Ovary (tissue), 7 donors: ENCODE measurements at regions not wholly inside any gene's neighbourhood (a gene's known extent, or its start where the extent isn't known, plus 50 kb on each side); places are given as distances from the start of the nearest gene placed in this dataset.

Experiments used
- DNase-seq, 5 donors: peaks; one replicate each; pipeline ENCODE4 v3.0.0-alpha.2; 2019 to 2020
- H3K27ac ChIP-seq, 2 donors: fragments of 200-600 bp; one replicate each; pipeline versions ENCODE4 v1.5.1 to v1.8.0; 2019 to 2022
- H3K27me3 ChIP-seq: fragments of 200-600 bp; one replicate; pipeline ENCODE4 v1.8.0; 2022
- H3K36me3 ChIP-seq: fragments of 200-600 bp; sonication (generic); one replicate; pipeline ENCODE4 v1.5.1; 2019
- H3K4me1 ChIP-seq: one replicate; pipeline ENCODE4 v1.8.1; 2013; ENCODE audit warnings: mild to moderate bottlenecking, moderate library complexity; ENCODE audit not compliant: insufficient read depth
- H3K4me3 ChIP-seq: fragments of 200-600 bp; sonication (generic); one replicate; pipeline ENCODE4 v1.5.1; 2017
- H3K9me3 ChIP-seq, 2 donors: fragments of 200-600 bp in 1 of 2; sonication (generic) in 1 of 2; one replicate each; pipeline versions ENCODE4 v1.5.1 to v1.8.1; 2013 to 2019; ENCODE audit warnings: mild to moderate bottlenecking in 1 of 2, moderate library complexity in 1 of 2
- CTCF ChIP-seq, 3 donors: fragments of 450-650 bp in 2 of 3; fragments of 200-600 bp in 1 of 3; IDR thresholded peaks; one replicate each; pipeline versions ENCODE4 v1.5.1 to v1.8.0; 2016 to 2022; ENCODE audit warnings: antibody characterized with exemption in 3 of 3, mild to moderate bottlenecking in 1 of 3
- EP300 ChIP-seq: sonication (generic); formaldehyde crosslinking; IDR thresholded peaks from one replicate; pipeline ENCODE4 v1.6.1; 2017; ENCODE audit warnings: antibody characterized with exemption
- POLR2A ChIP-seq: fragments of 450-650 bp; IDR thresholded peaks from one replicate; pipeline ENCODE4 v1.6.1; 2017; ENCODE audit warnings: antibody characterized with exemption, mild to moderate bottlenecking, moderate library complexity
- WGBS, 3 donors: extraction: QIAGEN DNeasy Blood & Tissue Kit in 1 of 3; methylation state at CpG; one replicate each; pipeline versions ENCODE4 v1.1.5 to v1.1.7; 2013 to 2017; 5-methylcytosine and 5-hydroxymethylcytosine counted together
- intact Hi-C, 4 donors: fragments of 100-400 bp; cut with DNase I; formaldehyde crosslinking; loops; one replicate each; pipeline versions ENCODE4 v1.11.0 to v1.15.1; 2022 to 2023
- donor health status: DM: no; HTN: no; CAD: no; lungs with moderate emphysema.
- donor health status: DM: no; HTN: no; CAD: no.
- donor health status: Bipolar disorder and iron deficiency.
- donor health status: DM: no; HTN: no; CAD: no.
- donor health status: DM: yes; HTN: yes; CAD: no.

GRCh38 chr10:47146572-47146971 is 153.4 kb upstream of the GDF10 start:
- Histone ChIP-seq H3K4me3 (no peak overlapping the region), H3K36me3 (no peaks in the 10 kb centered on the region), H3K27me3 (no peaks in the 10 kb centered on the region), H3K4me1 (no peaks in the 10 kb centered on the region), H3K9me3 (no peaks in the 10 kb centered on the region), H3K27ac (no peak overlapping the region)
- intact Hi-C loops, result no loop called here
- no peak for DNase-seq
- TF ChIP-seq POLR2A (no peak), EP300 (no peak), CTCF (IDR thresholded peaks at IDR 0.05) (no peak)
- 75 to 90% (median 85%) methylated on average over 3 of the region's 3 CpGs for WGBS, 3 donors

GRCh38 chr10:47147186-47147585 is 152.8 kb upstream of the GDF10 start:
- H3K4me3 ChIP-seq, result no peak overlapping the region
- H3K4me1 ChIP-seq, result no peaks in the 10 kb centered on the region
- no peaks in the 10 kb centered on the region for H3K36me3 ChIP-seq
- no peak for DNase-seq
- TF ChIP-seq POLR2A (no peak), CTCF (IDR thresholded peaks at IDR 0.05) (no peak)
- H3K27me3 ChIP-seq, result no peaks in the 10 kb centered on the region
- no peak overlapping the region for H3K27ac ChIP-seq
- no peaks in the 10 kb centered on the region for H3K9me3 ChIP-seq
- intact Hi-C loops, result no loop called here

GRCh38 chr10:47150581-47150980 is 149.4 kb upstream of the GDF10 start:
- Histone ChIP-seq H3K4me1 (no peaks in the 10 kb centered on the region), H3K9me3 (no peaks in the 10 kb centered on the region), H3K27ac (no peak overlapping the region), H3K4me3 (no peak overlapping the region), H3K36me3 (no peaks in the 10 kb centered on the region), H3K27me3 (no peaks in the 10 kb centered on the region)
- WGBS, 3 donors, result 67 to 74% (median 70%) methylated on average over 3 of the region's 3 CpGs
- no peak for TF ChIP-seq POLR2A
- no peak for TF ChIP-seq CTCF (IDR thresholded peaks at IDR 0.05)
- TF ChIP-seq EP300, result no peak
- intact Hi-C loops, result no loop called here
- no peak for DNase-seq

- DNase-seq, result no peak
- Histone ChIP-seq H3K27ac (no peak overlapping the region), H3K4me1 (no peaks in the 10 kb centered on the region), H3K4me3 (no peak overlapping the region), H3K36me3 (no peaks in the 10 kb centered on the region), H3K27me3 (no peaks in the 10 kb centered on the region), H3K9me3 (no peaks in the 10 kb centered on the region)
- no peak for TF ChIP-seq CTCF (IDR thresholded peaks at IDR 0.05)
- no peak for TF ChIP-seq POLR2A
- no peak for TF ChIP-seq EP300
- WGBS, 3 donors, result 68 to 80% (median 70%) methylated on average over 6 of the region's 6 CpGs
- intact Hi-C loops, result no loop called here
These were observed 148.1 kb upstream of the GDF10 start for GRCh38 chr10:47151920-47152319.

- no peak for DNase-seq
- Histone ChIP-seq H3K4me3 (no peak overlapping the region), H3K4me1 (no peaks in the 10 kb centered on the region), H3K9me3 (no peaks in the 10 kb centered on the region), H3K27me3 (no peaks in the 10 kb centered on the region), H3K27ac (no peak overlapping the region), H3K36me3 (no peaks in the 10 kb centered on the region)
- intact Hi-C loops, result no loop called here
- WGBS, 3 donors, result 74 to 87% (median 75%) methylated on average over 3 of the region's 3 CpGs
- TF ChIP-seq CTCF (IDR thresholded peaks at IDR 0.05), result no peak
- no peak for TF ChIP-seq EP300
- no peak for TF ChIP-seq POLR2A
These were observed 147.1 kb upstream of the GDF10 start for GRCh38 chr10:47152861-47153349.
